RWPE1 (cell line): ENCODE measurements at regions not wholly inside any gene's neighbourhood (a gene's known extent, or its start where the extent isn't known, plus 50 kb on each side); places are given as distances from the start of the nearest gene placed in this dataset.
"Not testable (repeated sequence)": the region's sequence is repeated elsewhere in the genome, so short reads cannot be mapped to it uniquely, and the experiment has no call there.

Experiments used
- CTCF ChIA-PET: fragments of 350-600 bp; sonication (Branson Sonifier 250); formaldehyde crosslinking; extraction: SDS; loops from one replicate; lab custom pipeline; 2021; lab: Yijun Ruan, JAX
- POLR2A ChIA-PET: fragments of 400-600 bp; formaldehyde crosslinking; extraction: SDS; loops from one replicate; lab custom pipeline; 2020; ENCODE audit warnings: antibody characterized with exemption; ENCODE audit not compliant: low non-redundant PET; lab: Yijun Ruan, JAX
- DNase-seq: peaks from one replicate; pipeline ENCODE4 v3.0.0; 2012; ENCODE audit warnings: low spot score
- H3K27ac ChIP-seq: fragments of 450-650 bp; 2 replicates; pipeline ENCODE4 v1.5.1; 2017
- CTCF ChIP-seq: fragments of 450-650 bp; conservative IDR thresholded peaks from 2 replicates; pipeline ENCODE4 v1.5.1; 2017; ENCODE audit warnings: low read depth, mild to moderate bottlenecking

GRCh38 chr20:1817577-1818211 lies 77.5 kb upstream of the SIRPA start:
- H3K27ac ChIP-seq, result no peak overlapping the region; the same call in 1 of the 2 replicates
- CTCF ChIA-PET, result no interaction called here
- POLR2A ChIA-PET, result no interaction called here
- no peak for TF ChIP-seq CTCF
- no peak for DNase-seq

GRCh38 chr20:1816384-1817381 lies 78.5 kb upstream of the SIRPA start:
- ChIA-PET POLR2A (no interaction called here), CTCF (interaction anchor here (0.5 to 0.6 kb wide), 2 partner anchors 8 to 356 kb away, joined by 3 to 4 read pairs; no protein-coding TSS in a partner anchor)
- DNase-seq, result peak; percentile 83
- peak overlapping the region; percentile 77 for H3K27ac ChIP-seq
- no peak for TF ChIP-seq CTCF

GRCh38 chr20:1815502-1816085 lies 79.6 kb upstream of the SIRPA start:
- peak overlapping the region; percentile 38; the same call in 1 of the 2 replicates for H3K27ac ChIP-seq
- CTCF ChIA-PET, result interaction anchor here (0.5 kb wide), 1 partner anchor 9 kb away, joined by 4 read pairs; no protein-coding TSS in a partner anchor
- no peak for DNase-seq
- POLR2A ChIA-PET, result no interaction called here
- no peak for TF ChIP-seq CTCF

- H3K27ac ChIP-seq, DNase-seq, CTCF ChIA-PET, POLR2A ChIA-PET: not testable (repeated sequence)
These were observed 80.3 kb upstream of the SIRPA start for GRCh38 chr20:1814861-1815260.

- no peak for DNase-seq
- ChIA-PET CTCF (interaction anchor here (0.6 to 2.4 kb wide), 3 partner anchors 11 to 277 kb away, joined by 3 to 19 read pairs (median 6); no protein-coding TSS in a partner anchor), POLR2A (no interaction called here)
- TF ChIP-seq CTCF, result no peak
- peak overlapping the region; percentile 79 for H3K27ac ChIP-seq
These were observed 81.3 kb upstream of the SIRPA start for GRCh38 chr20:1813674-1814635.

GRCh38 chr20:1813101-1813529 lies 82.1 kb upstream of the SIRPA start:
- ChIA-PET POLR2A (no interaction called here), CTCF (interaction anchor here (0.6 to 2.4 kb wide), 5 partner anchors 11 to 359 kb away, joined by 3 to 19 read pairs (median 6); no protein-coding TSS in a partner anchor)
- peak overlapping the region; percentile 79 for H3K27ac ChIP-seq
- no peak for TF ChIP-seq CTCF
- DNase-seq, result peak; percentile 81
